MM.1S (cell line): ENCODE measurements at regions not wholly inside any gene's neighbourhood (a gene's known extent, or its start where the extent isn't known, plus 50 kb on each side); places are given as distances from the start of the nearest gene placed in this dataset.

Source experiments
- DNase-seq: peaks from one replicate; pipeline ENCODE4 v3.0.0-alpha.2; 2015
- H2AFZ ChIP-seq: fragments of 300-600 bp; sonication (generic); 2 replicates; pipeline ENCODE4 v1.6.0; 2016; ENCODE audit warnings: antibody characterized with exemption, low read length
- H3F3A ChIP-seq: fragments of 300-600 bp; sonication (generic); 2 replicates; pipeline ENCODE4 v1.6.1; 2016; ENCODE audit warnings: mild to moderate bottlenecking, antibody characterized with exemption, low read length, moderate library complexity, mixed read lengths; ENCODE audit not compliant: insufficient read depth
- H3K27ac ChIP-seq: fragments of 300-600 bp; sonication (generic); 2 replicates; pipeline ENCODE4 v1.5.1; 2016; ENCODE audit warnings: mild to moderate bottlenecking, low read length
- H3K27me3 ChIP-seq: fragments of 300-600 bp; sonication (generic); replicated peaks from 2 replicates; pipeline ENCODE4 v1.6.0; 2016; ENCODE audit warnings: low read length; ENCODE audit not compliant: insufficient read depth
- H3K36me3 ChIP-seq: fragments of 300-600 bp; sonication (generic); replicated peaks from 2 replicates; pipeline ENCODE4 v1.6.1; 2016; ENCODE audit warnings: mild to moderate bottlenecking, low read length, mixed read lengths; ENCODE audit not compliant: insufficient read depth
- H3K4me1 ChIP-seq: fragments of 300-600 bp; sonication (generic); 2 replicates; pipeline ENCODE4 v1.6.1; 2016; ENCODE audit warnings: low read length, mixed read lengths
- H3K4me2 ChIP-seq: fragments of 300-600 bp; sonication (generic); 2 replicates; pipeline ENCODE4 v1.6.0; 2016; ENCODE audit warnings: low read depth, low read length
- H3K4me3 ChIP-seq: fragments of 300-600 bp; sonication (generic); 2 replicates; pipeline ENCODE4 v1.5.1; 2016; ENCODE audit warnings: low read length, mixed read lengths
- H3K79me2 ChIP-seq: fragments of 300-600 bp; sonication (generic); 2 replicates; pipeline ENCODE4 v1.6.1; 2016; ENCODE audit warnings: mixed run types, low read length, mixed read lengths
- H3K9ac ChIP-seq: fragments of 300-600 bp; sonication (generic); 2 replicates; pipeline ENCODE4 v1.6.1; 2016; ENCODE audit warnings: low read length, mixed read lengths
- H3K9me2 ChIP-seq: fragments of 300-600 bp; sonication (generic); replicated peaks from 2 replicates; pipeline ENCODE4 v1.6.1; 2016; ENCODE audit warnings: mild to moderate bottlenecking, low read length, mixed read lengths; ENCODE audit not compliant: insufficient read depth
- H3K9me3 ChIP-seq: fragments of 300-600 bp; sonication (generic); replicated peaks from 2 replicates; pipeline ENCODE4 v1.6.1; 2016; ENCODE audit warnings: mild to moderate bottlenecking, low read length, mixed read lengths; ENCODE audit not compliant: insufficient read depth
- H4K20me1 ChIP-seq: fragments of 300-600 bp; sonication (generic); 2 replicates; pipeline ENCODE4 v1.6.1; 2016; ENCODE audit warnings: mild to moderate bottlenecking, low read length, moderate library complexity, mixed read lengths; ENCODE audit not compliant: insufficient read depth
- CTCF ChIP-seq: fragments of 300-600 bp; sonication (generic); IDR thresholded peaks from 2 replicates; pipeline ENCODE4 v1.5.1; 2016; ENCODE audit warnings: antibody characterized with exemption, low read length, mixed read lengths
- EZH2 ChIP-seq: fragments of 300-600 bp; sonication (generic); optimal IDR thresholded peaks from 2 replicates; pipeline ENCODE3; 2017; ENCODE audit warnings: low read depth, mild to moderate bottlenecking, antibody characterized with exemption, low read length, mixed read lengths
- EZH2phosphoT487 ChIP-seq: fragments of 300-600 bp; sonication (generic); IDR thresholded peaks from 2 replicates; pipeline ENCODE4 v1.6.1; 2018; ENCODE audit warnings: antibody characterized with exemption, low read length

- no peak overlapping the region for H3K4me3 ChIP-seq
- H3K9me3 ChIP-seq: no peaks in the 10 kb centered on the region
- no peaks in the 10 kb centered on the region for H3K4me1 ChIP-seq
- no peaks in the 10 kb centered on the region for H3K79me2 ChIP-seq
- no peak overlapping the region for H3K4me2 ChIP-seq
- H3K36me3 ChIP-seq: no peaks in the 10 kb centered on the region
- no peaks in the 10 kb centered on the region for H3F3A ChIP-seq
- no peaks in the 10 kb centered on the region for H3K9me2 ChIP-seq
- H3K27ac ChIP-seq: no peak overlapping the region
- H2AFZ ChIP-seq: no peak overlapping the region
- DNase-seq: no peak
- H3K9ac ChIP-seq: no peak overlapping the region
- TF ChIP-seq EZH2phosphoT487: no peak
- TF ChIP-seq EZH2: no peak
- TF ChIP-seq CTCF: no peak
- no peaks in the 10 kb centered on the region for H4K20me1 ChIP-seq
- no peaks in the 10 kb centered on the region for H3K27me3 ChIP-seq
Observed at GRCh38 chr18:37734406-37734805, 168.8 kb upstream of the CELF4 start.

- H3K4me1 ChIP-seq: no peaks in the 10 kb centered on the region
- no peaks in the 10 kb centered on the region for H3K79me2 ChIP-seq
- no peak for DNase-seq
- no peaks in the 10 kb centered on the region for H3K9me2 ChIP-seq
- H4K20me1 ChIP-seq: no peaks in the 10 kb centered on the region
- H3K27ac ChIP-seq: no peak overlapping the region
- H3K9ac ChIP-seq: no peak overlapping the region
- H3K27me3 ChIP-seq: no peaks in the 10 kb centered on the region
- no peaks in the 10 kb centered on the region for H3F3A ChIP-seq
- H3K4me2 ChIP-seq: no peak overlapping the region
- H2AFZ ChIP-seq: no peak overlapping the region
- TF ChIP-seq EZH2 (no peak), CTCF (no peak), EZH2phosphoT487 (no peak)
- no peaks in the 10 kb centered on the region for H3K9me3 ChIP-seq
- H3K4me3 ChIP-seq: no peak overlapping the region
- no peaks in the 10 kb centered on the region for H3K36me3 ChIP-seq
Observed at GRCh38 chr18:37729716-37730115, 164.1 kb upstream of the CELF4 start.

- H3K9ac ChIP-seq: no peak overlapping the region
- no peak for TF ChIP-seq EZH2phosphoT487
- no peak for TF ChIP-seq EZH2
- no peak for TF ChIP-seq CTCF
Observed at GRCh38 chr18:37724206-37724605, 158.6 kb upstream of the CELF4 start.

More at GRCh38 chr18:37724206-37724605, 158.6 kb upstream of the CELF4 start:
- Histone ChIP-seq H3K4me1 (peaks cover 9% of the 10 kb centered on the region; the same call in 1 of the 2 replicates), H3K4me2 (no peak overlapping the region), H3K9me3 (no peaks in the 10 kb centered on the region), H3K36me3 (no peaks in the 10 kb centered on the region), H2AFZ (no peak overlapping the region), H3K79me2 (no peaks in the 10 kb centered on the region), H3K27me3 (no peaks in the 10 kb centered on the region), H3K9me2 (no peaks in the 10 kb centered on the region), H4K20me1 (no peaks in the 10 kb centered on the region), H3K4me3 (no peak overlapping the region), H3K27ac (no peak overlapping the region), H3F3A (no peaks in the 10 kb centered on the region)
- no peak for DNase-seq
